Hypothalamus (tissue), 51 donors: ENCODE measurements at regions not wholly inside any gene's neighbourhood (a gene's known extent, or its start where the extent isn't known, plus 50 kb on each side); places are given as distances from the start of the nearest gene placed in this dataset.
"Not testable (repeated sequence)": the region's sequence is repeated elsewhere in the genome, so short reads cannot be mapped to it uniquely, and the experiment has no call there.

Source experiments
- DNase-seq, 51 donors: peaks; one replicate each; lab custom pipeline; 2025; lab: John Stamatoyannopoulos, UW

GRCh38 chr1:213415691-213416380 is 364.8 kb downstream of the RPS6KC1 start:
- DNase-seq, result no peak

GRCh38 chr1:213416461-213417224 is 365.6 kb downstream of the RPS6KC1 start:
- no peak for DNase-seq

GRCh38 chr1:213417225-213417820 is 366.3 kb downstream of the RPS6KC1 start:
- DNase-seq, result no peak

- DNase-seq, result no peak
Measured at GRCh38 chr1:213417846-213418245, 366.8 kb downstream of the RPS6KC1 start.

GRCh38 chr1:213418268-213419071 is 367.4 kb downstream of the RPS6KC1 start:
- no peak for DNase-seq

- no peak for DNase-seq
Measured at GRCh38 chr1:213419401-213420030, 368.5 kb downstream of the RPS6KC1 start.

- DNase-seq, result not testable (repeated sequence)
Measured at GRCh38 chr1:213421178-213421577, 370.1 kb downstream of the RPS6KC1 start.

GRCh38 chr1:213423041-213423440 is 372.0 kb downstream of the RPS6KC1 start:
- no peak for DNase-seq

- no peak for DNase-seq
Measured at GRCh38 chr1:213423605-213424004, 372.6 kb downstream of the RPS6KC1 start.

GRCh38 chr1:213425376-213426030 is 374.5 kb downstream of the RPS6KC1 start:
- DNase-seq, result no peak

- no peak for DNase-seq
Measured at GRCh38 chr1:213429642-213430041, 378.6 kb downstream of the RPS6KC1 start.

GRCh38 chr1:213435715-213436114 is 384.7 kb downstream of the RPS6KC1 start:
- no peak for DNase-seq

GRCh38 chr1:213438339-213438738 is 387.3 kb downstream of the RPS6KC1 start:
- DNase-seq, result no peak

GRCh38 chr1:213439703-213440102 is 388.7 kb downstream of the RPS6KC1 start:
- DNase-seq, result no peak

- no peak for DNase-seq
Measured at GRCh38 chr1:213440766-213441165, 389.7 kb downstream of the RPS6KC1 start.

- DNase-seq, result no peak
Measured at GRCh38 chr1:213443415-213443814, 392.4 kb downstream of the RPS6KC1 start.

- DNase-seq, result no peak
Measured at GRCh38 chr1:213444224-213444623, 393.2 kb downstream of the RPS6KC1 start.

- no peak for DNase-seq
Measured at GRCh38 chr1:213446496-213446895, 395.5 kb downstream of the RPS6KC1 start.

- no peak for DNase-seq
Measured at GRCh38 chr1:213448360-213448759, 397.3 kb downstream of the RPS6KC1 start.

GRCh38 chr1:213448776-213449175 is 397.7 kb downstream of the RPS6KC1 start:
- DNase-seq, result no peak
